ENCODE measurements at regions not wholly inside any gene's neighbourhood (a gene's known extent, or its start where the extent isn't known, plus 50 kb on each side); places are given as distances from the start of the nearest gene placed in this dataset.

GRCh38 chr13:89937420-89937819, 1410.1 kb upstream of the MIR17HG start:
- Histone ChIP-seq H4K20me1 (ENCODE audit: insufficient read depth, low read depth, low read length) (no peaks in the 10 kb centered on the region), H3K9ac (ENCODE audit: low read length) (no peak overlapping the region), H3K4me1 (ENCODE audit: low read length) (no peaks in the 10 kb centered on the region), H3K27ac (ENCODE audit: low read length) (no peak overlapping the region), H3K79me2 (ENCODE audit: low read length) (no peaks in the 10 kb centered on the region), H3K4me3 (ENCODE audit: low read length) (no peak overlapping the region), H3K27me3 (ENCODE audit: low read length) (no peaks in the 10 kb centered on the region), H2AFZ (ENCODE audit: low read length) (no peak overlapping the region), H3K9me3 (ENCODE audit: low read length) (no peaks in the 10 kb centered on the region), H3K4me2 (ENCODE audit: low read depth, low read length, poor library complexity, severe bottlenecking) (no peak overlapping the region), H3K9me2 (replicated peaks; ENCODE audit: insufficient read depth, low read length) (no peaks in the 10 kb centered on the region), H3K36me3 (ENCODE audit: insufficient read depth, low read length) (no peaks in the 10 kb centered on the region)
- DNase-seq, result no peak

- Histone ChIP-seq H3K4me3 (ENCODE audit: low read length) (no peak overlapping the region), H3K79me2 (ENCODE audit: low read length) (no peaks in the 10 kb centered on the region), H3K36me3 (ENCODE audit: insufficient read depth, low read length) (no peaks in the 10 kb centered on the region), H3K9ac (ENCODE audit: low read length) (no peak overlapping the region), H3K9me2 (replicated peaks; ENCODE audit: insufficient read depth, low read length) (no peaks in the 10 kb centered on the region), H3K9me3 (ENCODE audit: low read length) (no peaks in the 10 kb centered on the region), H3K4me1 (ENCODE audit: low read length) (no peaks in the 10 kb centered on the region), H4K20me1 (ENCODE audit: insufficient read depth, low read depth, low read length) (no peaks in the 10 kb centered on the region), H3K27ac (ENCODE audit: low read length) (no peak overlapping the region), H2AFZ (ENCODE audit: low read length) (no peak overlapping the region), H3K27me3 (ENCODE audit: low read length) (no peaks in the 10 kb centered on the region), H3K4me2 (ENCODE audit: low read depth, low read length, poor library complexity, severe bottlenecking) (no peak overlapping the region)
- no peak for DNase-seq
These were observed 1407.1 kb upstream of the MIR17HG start for GRCh38 chr13:89940383-89940782.

GRCh38 chr13:89943139-89943538, 1404.3 kb upstream of the MIR17HG start:
- H4K20me1 ChIP-seq (ENCODE audit: insufficient read depth, low read depth, low read length), result no peaks in the 10 kb centered on the region
- no peaks in the 10 kb centered on the region for H3K36me3 ChIP-seq (ENCODE audit: insufficient read depth, low read length)
- H3K4me1 ChIP-seq (ENCODE audit: low read length), result no peaks in the 10 kb centered on the region
- no peak overlapping the region for H3K4me3 ChIP-seq (ENCODE audit: low read length)
- no peak for DNase-seq
- no peaks in the 10 kb centered on the region for H3K27me3 ChIP-seq (ENCODE audit: low read length)
- no peak overlapping the region for H3K27ac ChIP-seq (ENCODE audit: low read length)
- no peaks in the 10 kb centered on the region for H3K9me2 ChIP-seq (replicated peaks; ENCODE audit: insufficient read depth, low read length)
- no peak overlapping the region for H2AFZ ChIP-seq (ENCODE audit: low read length)
- H3K4me2 ChIP-seq (ENCODE audit: low read depth, low read length, poor library complexity, severe bottlenecking), result no peak overlapping the region
- H3K9ac ChIP-seq (ENCODE audit: low read length), result no peak overlapping the region
- no peaks in the 10 kb centered on the region for H3K79me2 ChIP-seq (ENCODE audit: low read length)
- no peaks in the 10 kb centered on the region for H3K9me3 ChIP-seq (ENCODE audit: low read length)

- Histone ChIP-seq H3K9ac (ENCODE audit: low read length) (no peak overlapping the region), H4K20me1 (ENCODE audit: insufficient read depth, low read depth, low read length) (no peaks in the 10 kb centered on the region)
These were observed 1397.3 kb upstream of the MIR17HG start for GRCh38 chr13:89950225-89950624.

GRCh38 chr13:89951341-89951740, 1396.1 kb upstream of the MIR17HG start:
- Histone ChIP-seq H3K27me3 (ENCODE audit: low read length) (no peaks in the 10 kb centered on the region), H3K36me3 (ENCODE audit: insufficient read depth, low read length) (no peaks in the 10 kb centered on the region), H3K4me1 (ENCODE audit: low read length) (no peaks in the 10 kb centered on the region), H3K4me2 (ENCODE audit: low read depth, low read length, poor library complexity, severe bottlenecking) (no peak overlapping the region), H3K27ac (ENCODE audit: low read length) (no peak overlapping the region), H2AFZ (ENCODE audit: low read length) (no peak overlapping the region), H3K9me3 (ENCODE audit: low read length) (no peaks in the 10 kb centered on the region), H3K9ac (ENCODE audit: low read length) (no peak overlapping the region), H3K79me2 (ENCODE audit: low read length) (no peaks in the 10 kb centered on the region), H3K9me2 (replicated peaks; ENCODE audit: insufficient read depth, low read length) (no peaks in the 10 kb centered on the region), H4K20me1 (ENCODE audit: insufficient read depth, low read depth, low read length) (no peaks in the 10 kb centered on the region), H3K4me3 (ENCODE audit: low read length) (no peak overlapping the region)
- DNase-seq, result no peak

More at GRCh38 chr13:89950225-89950624, 1397.3 kb upstream of the MIR17HG start:
- Histone ChIP-seq H2AFZ (ENCODE audit: low read length) (no peak overlapping the region), H3K9me3 (ENCODE audit: low read length) (no peaks in the 10 kb centered on the region), H3K4me2 (ENCODE audit: low read depth, low read length, poor library complexity, severe bottlenecking) (no peak overlapping the region), H3K27ac (ENCODE audit: low read length) (no peak overlapping the region), H3K27me3 (ENCODE audit: low read length) (no peaks in the 10 kb centered on the region), H3K9me2 (replicated peaks; ENCODE audit: insufficient read depth, low read length) (no peaks in the 10 kb centered on the region), H3K79me2 (ENCODE audit: low read length) (no peaks in the 10 kb centered on the region), H3K4me3 (ENCODE audit: low read length) (no peak overlapping the region), H3K36me3 (ENCODE audit: insufficient read depth, low read length) (no peaks in the 10 kb centered on the region), H3K4me1 (ENCODE audit: low read length) (no peaks in the 10 kb centered on the region)
- DNase-seq, result no peak

- H3K79me2 ChIP-seq (ENCODE audit: low read length), result no peaks in the 10 kb centered on the region
- no peak overlapping the region for H3K9ac ChIP-seq (ENCODE audit: low read length)
These were observed 1393.9 kb upstream of the MIR17HG start for GRCh38 chr13:89953581-89953980.

GRCh38 chr13:89955773-89956172, 1391.7 kb upstream of the MIR17HG start:
- no peaks in the 10 kb centered on the region for H3K79me2 ChIP-seq (ENCODE audit: low read length)
- H4K20me1 ChIP-seq (ENCODE audit: insufficient read depth, low read depth, low read length), result no peaks in the 10 kb centered on the region
- no peaks in the 10 kb centered on the region for H3K27me3 ChIP-seq (ENCODE audit: low read length)
- no peaks in the 10 kb centered on the region for H3K4me1 ChIP-seq (ENCODE audit: low read length)
- H2AFZ ChIP-seq (ENCODE audit: low read length), result no peak overlapping the region
- no peaks in the 10 kb centered on the region for H3K9me3 ChIP-seq (ENCODE audit: low read length)
- no peak overlapping the region for H3K4me3 ChIP-seq (ENCODE audit: low read length)
- no peaks in the 10 kb centered on the region for H3K9me2 ChIP-seq (replicated peaks; ENCODE audit: insufficient read depth, low read length)
- no peak overlapping the region for H3K4me2 ChIP-seq (ENCODE audit: low read depth, low read length, poor library complexity, severe bottlenecking)
- no peak for DNase-seq
- no peaks in the 10 kb centered on the region for H3K36me3 ChIP-seq (ENCODE audit: insufficient read depth, low read length)
- no peak overlapping the region for H3K9ac ChIP-seq (ENCODE audit: low read length)
- no peak overlapping the region for H3K27ac ChIP-seq (ENCODE audit: low read length)

More at GRCh38 chr13:89953581-89953980, 1393.9 kb upstream of the MIR17HG start:
- no peak overlapping the region for H3K4me3 ChIP-seq (ENCODE audit: low read length)
- H3K9me3 ChIP-seq (ENCODE audit: low read length), result no peaks in the 10 kb centered on the region
- no peaks in the 10 kb centered on the region for H3K9me2 ChIP-seq (replicated peaks; ENCODE audit: insufficient read depth, low read length)
- no peaks in the 10 kb centered on the region for H3K36me3 ChIP-seq (ENCODE audit: insufficient read depth, low read length)
- H3K4me2 ChIP-seq (ENCODE audit: low read depth, low read length, poor library complexity, severe bottlenecking), result no peak overlapping the region
- no peaks in the 10 kb centered on the region for H4K20me1 ChIP-seq (ENCODE audit: insufficient read depth, low read depth, low read length)
- no peak overlapping the region for H2AFZ ChIP-seq (ENCODE audit: low read length)
- no peaks in the 10 kb centered on the region for H3K27me3 ChIP-seq (ENCODE audit: low read length)
- DNase-seq, result no peak
- no peaks in the 10 kb centered on the region for H3K4me1 ChIP-seq (ENCODE audit: low read length)
- H3K27ac ChIP-seq (ENCODE audit: low read length), result no peak overlapping the region

GRCh38 chr13:89959074-89959473, 1388.4 kb upstream of the MIR17HG start:
- H3K79me2 ChIP-seq (ENCODE audit: low read length), result no peaks in the 10 kb centered on the region
- no peaks in the 10 kb centered on the region for H3K9me2 ChIP-seq (replicated peaks; ENCODE audit: insufficient read depth, low read length)
- H3K36me3 ChIP-seq (ENCODE audit: insufficient read depth, low read length), result no peaks in the 10 kb centered on the region
- H3K9me3 ChIP-seq (ENCODE audit: low read length), result no peaks in the 10 kb centered on the region
- H4K20me1 ChIP-seq (ENCODE audit: insufficient read depth, low read depth, low read length), result no peaks in the 10 kb centered on the region
- no peak overlapping the region for H3K4me3 ChIP-seq (ENCODE audit: low read length)
- no peak overlapping the region for H3K9ac ChIP-seq (ENCODE audit: low read length)
- no peak overlapping the region for H3K4me2 ChIP-seq (ENCODE audit: low read depth, low read length, poor library complexity, severe bottlenecking)
- DNase-seq, result no peak
- H2AFZ ChIP-seq (ENCODE audit: low read length), result no peak overlapping the region
- H3K4me1 ChIP-seq (ENCODE audit: low read length), result no peaks in the 10 kb centered on the region
- no peak overlapping the region for H3K27ac ChIP-seq (ENCODE audit: low read length)
- H3K27me3 ChIP-seq (ENCODE audit: low read length), result no peaks in the 10 kb centered on the region

- no peaks in the 10 kb centered on the region for H3K27me3 ChIP-seq (ENCODE audit: low read length)
- no peak overlapping the region for H3K27ac ChIP-seq (ENCODE audit: low read length)
- no peaks in the 10 kb centered on the region for H3K9me3 ChIP-seq (ENCODE audit: low read length)
- no peak overlapping the region for H3K4me3 ChIP-seq (ENCODE audit: low read length)
- H3K36me3 ChIP-seq (ENCODE audit: insufficient read depth, low read length), result no peaks in the 10 kb centered on the region
- H3K4me1 ChIP-seq (ENCODE audit: low read length), result no peaks in the 10 kb centered on the region
- no peaks in the 10 kb centered on the region for H3K9me2 ChIP-seq (replicated peaks; ENCODE audit: insufficient read depth, low read length)
- H3K9ac ChIP-seq (ENCODE audit: low read length), result no peak overlapping the region
- DNase-seq, result no peak
- H4K20me1 ChIP-seq (ENCODE audit: insufficient read depth, low read depth, low read length), result no peaks in the 10 kb centered on the region
- H3K4me2 ChIP-seq (ENCODE audit: low read depth, low read length, poor library complexity, severe bottlenecking), result no peak overlapping the region
- no peak overlapping the region for H2AFZ ChIP-seq (ENCODE audit: low read length)
- H3K79me2 ChIP-seq (ENCODE audit: low read length), result no peaks in the 10 kb centered on the region
These were observed 1382.2 kb upstream of the MIR17HG start for GRCh38 chr13:89965252-89965651.
